Jurkat, Clone E6-1 (cell line): ENCODE measurements at regions not wholly inside any gene's neighbourhood (a gene's known extent, or its start where the extent isn't known, plus 50 kb on each side); places are given as distances from the start of the nearest gene placed in this dataset.

Experiments
- DNase-seq: peaks from one replicate; pipeline ENCODE4 v3.0.0-alpha.2; 2011; ENCODE audit warnings: low read depth, low spot score
- H3K4me3 ChIP-seq: 2 replicates; pipeline ENCODE4 v1.5.1; 2011; ENCODE audit warnings: mild to moderate bottlenecking, low read length, control low read depth, moderate library complexity

DNA sequence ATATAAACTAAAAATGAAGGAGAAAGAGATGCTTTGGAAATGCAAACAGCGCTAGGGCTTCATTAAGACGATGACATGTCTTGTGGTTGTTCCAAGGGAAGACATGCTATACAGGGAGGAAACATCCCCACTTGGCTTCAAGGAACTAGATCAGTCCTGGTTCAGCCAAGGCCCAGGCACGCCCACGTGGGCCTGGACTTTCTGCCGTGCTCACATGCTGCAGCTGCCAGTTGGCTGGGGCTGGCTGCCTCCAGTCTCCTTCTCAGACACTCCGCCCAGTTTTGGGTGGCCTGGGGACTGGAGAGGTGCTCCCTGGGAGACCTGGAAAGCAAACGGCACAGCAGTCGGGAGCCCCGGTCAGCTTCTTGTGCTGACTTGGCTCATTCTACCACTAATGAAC, 109.6 kb downstream of the GLI2 start:
- H3K4me3 ChIP-seq, result no peak overlapping the region

GRCh38 chr2:120846406-120847095, 110.9 kb downstream of the GLI2 start:
- H3K4me3 ChIP-seq, result no peak overlapping the region
- no peak for DNase-seq

More for the DNA sequence above, 109.6 kb downstream of the GLI2 start:
- no peak for DNase-seq

GRCh38 chr2:120847700-120848321, 112.1 kb downstream of the GLI2 start:
- no peak overlapping the region for H3K4me3 ChIP-seq
- DNase-seq, result no peak

DNA sequence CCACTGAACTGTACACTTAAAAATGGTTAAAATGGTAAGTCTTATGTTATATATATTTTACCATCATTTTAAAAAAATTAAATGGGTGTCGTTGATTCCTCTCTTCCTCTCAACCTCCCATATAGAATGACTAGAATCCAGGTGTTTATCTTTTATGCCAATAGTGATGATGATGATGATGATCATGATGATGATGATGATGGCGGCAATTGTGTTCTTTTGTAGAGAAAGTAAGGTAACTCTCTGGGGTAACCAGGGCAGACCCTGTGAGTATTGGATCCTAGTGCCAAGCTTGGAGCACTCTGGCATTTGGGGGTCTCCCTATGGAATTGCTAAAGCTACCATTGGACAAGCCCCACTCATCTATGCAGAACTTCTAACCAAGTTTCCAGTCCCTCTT, 113.6 kb downstream of the GLI2 start:
- no peak for DNase-seq
- no peak overlapping the region for H3K4me3 ChIP-seq

GRCh38 chr2:120850551-120850950, 114.9 kb downstream of the GLI2 start:
- DNase-seq, result no peak
- no peak overlapping the region for H3K4me3 ChIP-seq

GRCh38 chr2:120851116-120851773, 115.6 kb downstream of the GLI2 start:
- H3K4me3 ChIP-seq, result no peak overlapping the region
- DNase-seq, result no peak

DNA sequence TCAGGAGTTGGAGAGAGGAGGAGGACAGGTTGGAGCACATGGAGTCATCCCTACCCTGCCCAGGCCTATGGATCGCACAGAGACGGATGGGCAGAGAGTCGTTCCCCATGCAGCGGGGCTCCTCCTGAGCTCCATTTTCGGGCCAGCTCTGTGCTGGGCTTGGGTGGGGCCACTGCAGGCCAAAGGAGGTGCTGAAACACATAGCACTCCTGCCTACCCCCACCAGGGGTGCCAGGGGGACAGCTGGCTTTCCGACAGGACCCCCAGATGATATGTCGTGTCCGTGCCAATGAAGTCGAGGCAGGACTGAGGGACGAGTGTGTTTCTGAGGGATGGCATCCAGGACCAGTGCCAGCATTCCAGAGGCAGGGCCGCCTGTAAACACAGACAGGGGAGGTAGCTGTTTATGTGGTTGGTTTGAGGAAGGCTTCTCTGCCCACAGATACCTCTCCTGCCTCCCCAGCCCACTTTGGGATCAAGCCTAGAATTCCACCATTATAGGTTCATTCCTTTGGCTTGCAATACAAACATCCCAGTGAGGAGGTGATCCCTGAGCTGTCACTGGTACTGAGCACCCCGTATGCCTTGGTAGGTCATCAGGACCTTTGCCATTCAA, 116.6 kb downstream of the GLI2 start:
- no peak for DNase-seq
- no peak overlapping the region for H3K4me3 ChIP-seq

GRCh38 chr2:120853306-120854013, 117.8 kb downstream of the GLI2 start:
- no peak for DNase-seq
- H3K4me3 ChIP-seq, result no peak overlapping the region

DNA sequence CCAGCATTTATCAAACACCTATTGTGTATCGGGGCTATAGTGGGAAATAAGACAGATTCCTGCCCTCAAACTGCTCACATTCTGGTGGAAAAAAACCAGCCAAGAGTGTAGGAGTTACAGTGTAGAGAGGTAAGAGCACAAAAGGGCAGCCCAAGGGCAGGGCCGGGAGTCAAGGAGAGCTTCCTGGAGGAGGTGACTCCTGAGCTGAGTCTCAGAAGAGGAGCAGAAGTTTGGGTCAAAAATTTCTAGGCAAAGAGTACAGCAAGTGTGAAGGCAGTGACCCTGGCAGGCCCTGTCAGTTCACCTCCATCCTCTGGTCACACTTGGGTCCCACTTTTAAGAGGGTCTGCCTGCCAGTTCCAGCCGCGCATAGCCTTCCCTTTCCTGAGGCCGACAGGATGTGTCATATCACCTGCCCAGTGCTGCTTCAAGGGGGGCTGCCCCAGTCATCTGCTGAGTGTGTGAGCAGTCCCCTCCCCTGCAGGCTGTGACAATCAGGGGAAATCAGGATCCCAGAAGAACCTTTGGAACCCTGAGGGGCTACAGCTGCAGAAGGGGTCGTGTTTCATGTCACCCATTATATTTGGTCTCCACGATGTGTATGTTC, 118.4 kb downstream of the GLI2 start:
- no peak for DNase-seq
- no peak overlapping the region for H3K4me3 ChIP-seq

GRCh38 chr2:120854766-120855530, 119.3 kb downstream of the GLI2 start:
- DNase-seq, result no peak
- H3K4me3 ChIP-seq, result no peak overlapping the region

DNA sequence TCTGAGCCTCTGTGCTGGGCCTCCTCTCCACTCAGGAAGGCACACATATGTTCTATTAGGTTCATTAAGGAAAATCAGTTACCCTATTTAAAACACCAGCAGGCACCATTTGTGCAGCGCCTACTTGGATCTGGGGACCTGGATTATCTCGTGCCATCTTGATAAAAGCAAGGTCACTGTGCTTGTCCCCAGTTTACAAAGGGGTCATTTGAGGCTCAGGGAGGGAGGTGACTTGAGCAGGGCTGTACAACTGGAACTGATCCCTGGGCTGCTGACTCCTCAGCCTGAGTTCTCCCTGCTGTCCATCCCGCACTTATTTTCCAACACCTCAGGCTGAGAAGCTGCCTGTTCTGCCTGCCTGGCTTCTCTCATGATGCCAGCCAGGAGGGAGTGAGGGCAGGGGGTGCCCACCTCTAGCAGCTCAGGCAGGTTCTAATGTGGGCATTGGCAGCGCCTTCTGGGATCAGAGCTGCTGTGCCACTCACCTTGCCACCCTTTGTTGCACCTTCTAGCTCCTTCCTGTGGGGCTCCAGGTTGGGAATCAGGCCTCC, 120.3 kb downstream of the GLI2 start:
- no peak overlapping the region for H3K4me3 ChIP-seq
- DNase-seq, result no peak

GRCh38 chr2:120856421-120856862, 120.8 kb downstream of the GLI2 start:
- no peak overlapping the region for H3K4me3 ChIP-seq
- DNase-seq, result no peak

GRCh38 chr2:120857422-120857821, 121.8 kb downstream of the GLI2 start:
- H3K4me3 ChIP-seq, result no peak overlapping the region
- no peak for DNase-seq

DNA sequence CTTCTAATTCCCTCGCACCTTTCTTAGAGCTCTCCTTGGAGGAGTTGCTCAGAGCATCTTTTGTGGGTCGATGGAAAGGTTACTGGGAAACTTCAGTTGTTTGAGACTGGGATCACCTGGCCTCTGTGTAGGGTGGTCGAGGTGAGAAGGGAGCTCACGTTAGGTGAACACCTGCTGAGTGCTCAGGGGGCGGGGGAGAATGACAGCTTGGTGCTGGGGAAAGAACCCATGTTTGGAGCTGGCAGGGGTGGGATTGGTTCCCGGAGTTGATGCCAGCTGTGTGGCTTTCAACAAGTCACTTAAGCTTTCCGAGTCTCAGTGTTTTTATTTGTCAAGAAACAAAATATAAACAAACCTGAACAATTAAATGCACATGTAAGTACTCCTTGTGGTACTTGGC, 122.3 kb downstream of the GLI2 start:
- no peak for DNase-seq
- no peak overlapping the region for H3K4me3 ChIP-seq

DNA sequence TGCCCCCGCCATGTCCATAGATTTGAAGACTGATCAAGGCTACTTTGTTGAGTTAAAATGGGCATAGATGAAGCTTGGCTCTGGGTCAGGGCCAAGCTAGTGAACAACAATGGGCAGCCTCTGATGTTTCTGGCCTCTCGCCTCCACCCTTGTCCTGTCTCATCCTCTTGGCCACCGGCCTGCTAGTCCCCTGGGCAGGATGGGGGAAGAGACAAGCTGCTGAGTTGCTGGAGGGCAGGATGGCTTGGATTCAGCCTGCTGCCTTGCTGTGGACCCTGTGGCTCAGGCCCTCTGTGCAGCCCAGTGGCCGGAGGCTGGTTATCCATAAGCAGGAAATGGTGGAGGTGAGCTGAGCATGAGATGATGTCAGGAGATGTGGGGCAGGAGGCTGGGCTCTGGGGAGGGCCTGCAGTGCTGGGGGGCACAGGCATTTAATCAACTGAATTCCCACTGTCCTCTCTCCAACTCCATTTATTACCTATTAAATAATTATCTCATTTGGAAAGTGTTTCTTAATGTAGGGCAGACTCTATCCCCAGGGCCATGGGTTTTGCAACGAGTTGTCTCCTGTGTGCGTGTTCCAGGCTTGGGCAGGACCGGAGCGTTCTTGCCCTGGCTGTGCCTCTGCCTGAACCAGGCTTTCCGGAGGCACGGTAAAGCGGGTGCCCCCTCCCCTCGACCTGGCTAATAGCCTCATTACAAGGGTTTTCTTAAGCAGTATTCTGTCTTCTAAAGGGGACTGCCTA, 122.9 kb downstream of the GLI2 start:
- DNase-seq, result no peak
- no peak overlapping the region for H3K4me3 ChIP-seq

DNA sequence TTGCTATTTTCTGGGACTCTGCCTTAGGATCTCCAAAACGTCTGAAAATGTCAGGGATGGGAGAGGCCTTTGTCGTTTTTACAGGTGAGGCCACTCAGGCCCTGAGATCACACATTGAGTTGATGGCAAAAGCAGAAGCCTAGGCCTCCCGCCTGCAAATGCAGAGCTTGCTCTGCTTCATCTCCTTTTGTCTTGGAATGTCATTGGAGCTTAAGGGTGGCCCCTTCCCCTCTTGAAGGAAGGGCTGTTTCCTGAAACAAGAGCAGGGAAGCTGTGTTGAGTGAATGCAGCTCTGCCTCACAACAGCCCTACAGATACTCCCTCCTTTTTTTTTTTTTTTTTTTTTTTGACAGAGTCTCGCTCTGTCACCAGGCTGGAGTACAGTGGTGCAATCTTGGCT, 123.5 kb downstream of the GLI2 start:
- no peak overlapping the region for H3K4me3 ChIP-seq
- no peak for DNase-seq

GRCh38 chr2:120859814-120860578, 124.3 kb downstream of the GLI2 start:
- DNase-seq, result no peak
- no peak overlapping the region for H3K4me3 ChIP-seq
